GM12878 (cell line): ENCODE measurements at regions not wholly inside any gene's neighbourhood (a gene's known extent, or its start where the extent isn't known, plus 50 kb on each side); places are given as distances from the start of the nearest gene placed in this dataset.
A peak's percentile ranks its signal among the peaks of the same experiment; 100 is the strongest.

Experiments used
- CBX3 ChIP-seq: fragments of 200-600 bp; sonication (generic); IDR thresholded peaks from 2 replicates; pipeline ENCODE4 v1.6.1; 2016; ENCODE audit warnings: low read depth, borderline replicate concordance
- DPF2 ChIP-seq: fragments of 450-650 bp; IDR thresholded peaks from 2 replicates; pipeline ENCODE4 v1.6.1; 2017; ENCODE audit warnings: mild to moderate bottlenecking
- EGR1 ChIP-seq, 2 experiments: IDR thresholded peaks; 1 replicate in 1 of 2; 2 replicates in 1 of 2; pipeline ENCODE4 v1.6.1; 2011 to 2012; ENCODE audit warnings: low read depth in 2 of 2, low read length in 2 of 2, borderline replicate concordance in 1 of 2, mild to moderate bottlenecking in 1 of 2, moderate library complexity in 1 of 2
- FOXM1 ChIP-seq: IDR thresholded peaks from 2 replicates; pipeline ENCODE4 v1.6.1; 2012; ENCODE audit warnings: low read depth, mild to moderate bottlenecking, inconsistent platforms, low read length, moderate library complexity
- GABPA ChIP-seq: IDR thresholded peaks from 2 replicates; pipeline ENCODE4 v1.6.1; 2014; ENCODE audit warnings: antibody characterized with exemption, low read depth, mild to moderate bottlenecking, inconsistent platforms
- HCFC1 ChIP-seq: fragments of 150-350 bp; IDR thresholded peaks from 2 replicates; pipeline ENCODE4 v1.6.1; 2014; ENCODE audit warnings: low read length
- HDGF ChIP-seq: fragments of 450-650 bp; IDR thresholded peaks from 2 replicates; pipeline ENCODE4 v1.6.1; 2016; ENCODE audit warnings: antibody characterized with exemption
- JUNB ChIP-seq: IDR thresholded peaks from 2 replicates; pipeline ENCODE4 v1.6.1; 2016; ENCODE audit warnings: antibody characterized with exemption, mild to moderate bottlenecking
- KDM1A ChIP-seq: fragments of 200-600 bp; sonication (generic); IDR thresholded peaks from 2 replicates; pipeline ENCODE4 v1.6.1; 2016; ENCODE audit warnings: borderline replicate concordance
- NBN ChIP-seq: fragments of 450-650 bp; IDR thresholded peaks from 2 replicates; pipeline ENCODE4 v1.6.1; 2016
- NFYB ChIP-seq: IDR thresholded peaks from 2 replicates; pipeline ENCODE4 v1.6.1; 2011; ENCODE audit warnings: low read depth, mild to moderate bottlenecking, low read length, improper control_type of control experiment, moderate library complexity; ENCODE audit not compliant: insufficient read depth
- RELA ChIP-seq: fragments of 450-650 bp; IDR thresholded peaks from 2 replicates; pipeline ENCODE4 v1.8.0; 2014; ENCODE audit warnings: borderline replicate concordance; ENCODE audit not compliant: partially characterized antibody
- RUNX3 ChIP-seq: IDR thresholded peaks from 2 replicates; pipeline ENCODE4 v1.6.1; 2012; ENCODE audit warnings: low read length, inconsistent platforms
- SIX5 ChIP-seq: IDR thresholded peaks from 2 replicates; pipeline ENCODE4 v1.6.1; 2011; ENCODE audit warnings: mild to moderate bottlenecking, low read depth, low read length, moderate library complexity; ENCODE audit not compliant: severe bottlenecking
- TAF1 ChIP-seq: IDR thresholded peaks from 2 replicates; pipeline ENCODE4 v1.6.1; 2011; ENCODE audit warnings: mild to moderate bottlenecking, low read depth, low read length, borderline replicate concordance
- TARDBP ChIP-seq: IDR thresholded peaks from 2 replicates; pipeline ENCODE4 v1.6.1; 2016; ENCODE audit warnings: borderline replicate concordance
- ZBED1 ChIP-seq: IDR thresholded peaks from 2 replicates; pipeline ENCODE4 v1.6.1; 2016; ENCODE audit warnings: borderline replicate concordance
- ZNF217 ChIP-seq: fragments of 450-650 bp; IDR thresholded peaks from 2 replicates; pipeline ENCODE4 v1.6.1; 2017; ENCODE audit warnings: antibody characterized with exemption, mild to moderate bottlenecking
- TF ChIP-seq, protein P1 (sequence below): IDR thresholded peaks from 2 replicates; pipeline ENCODE4 v1.6.1; 2012; ENCODE audit warnings: low read length, inconsistent platforms
- TF ChIP-seq, protein P2 (sequence below): fragments of 450-650 bp; IDR thresholded peaks from 2 replicates; pipeline ENCODE4 v1.6.1; 2018; ENCODE audit warnings: borderline replicate concordance, mild to moderate bottlenecking; ENCODE audit not compliant: partially characterized antibody
- TF ChIP-seq, protein P3 (sequence below): IDR thresholded peaks from 2 replicates; pipeline ENCODE4 v1.6.1; 2012; ENCODE audit warnings: low read depth, low read length, improper control_type of control experiment
- TF ChIP-seq, protein P4 (sequence below): IDR thresholded peaks from 2 replicates; pipeline ENCODE4 v1.6.1; 2012; ENCODE audit warnings: improper control_type of control experiment, low read depth, low read length; ENCODE audit not compliant: insufficient replicate concordance
- TF ChIP-seq, protein P5 (sequence below): IDR thresholded peaks from 2 replicates; pipeline ENCODE4 v1.6.1; 2011; ENCODE audit warnings: mild to moderate bottlenecking, low read depth, low read length, moderate library complexity; ENCODE audit not compliant: insufficient replicate concordance

DNA sequence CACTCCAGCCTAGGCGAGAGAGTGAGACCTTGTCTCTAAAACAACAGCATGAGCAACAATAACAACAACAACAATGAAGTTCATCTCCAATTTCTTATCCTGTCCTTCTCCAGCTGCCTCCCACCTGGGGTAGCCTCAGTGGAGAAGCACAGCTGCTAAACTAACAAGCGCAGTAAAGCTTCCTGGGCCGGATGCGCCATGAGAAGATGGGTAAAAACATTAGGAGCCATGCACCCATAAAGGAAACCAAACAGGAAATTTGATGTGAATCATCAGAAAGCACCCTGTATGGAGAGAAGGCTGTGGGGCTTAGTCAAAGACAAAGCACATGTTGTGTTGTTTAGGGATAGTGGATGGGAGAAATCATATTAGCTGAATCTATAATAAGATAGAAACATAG lies 61.1 kb upstream of the CCN6 start (continued):
- TF ChIP-seq, protein P1, sequence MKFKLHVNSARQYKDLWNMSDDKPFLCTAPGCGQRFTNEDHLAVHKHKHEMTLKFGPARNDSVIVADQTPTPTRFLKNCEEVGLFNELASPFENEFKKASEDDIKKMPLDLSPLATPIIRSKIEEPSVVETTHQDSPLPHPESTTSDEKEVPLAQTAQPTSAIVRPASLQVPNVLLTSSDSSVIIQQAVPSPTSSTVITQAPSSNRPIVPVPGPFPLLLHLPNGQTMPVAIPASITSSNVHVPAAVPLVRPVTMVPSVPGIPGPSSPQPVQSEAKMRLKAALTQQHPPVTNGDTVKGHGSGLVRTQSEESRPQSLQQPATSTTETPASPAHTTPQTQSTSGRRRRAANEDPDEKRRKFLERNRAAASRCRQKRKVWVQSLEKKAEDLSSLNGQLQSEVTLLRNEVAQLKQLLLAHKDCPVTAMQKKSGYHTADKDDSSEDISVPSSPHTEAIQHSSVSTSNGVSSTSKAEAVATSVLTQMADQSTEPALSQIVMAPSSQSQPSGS: peak; percentile 73; the same call in 1 of the 2 replicates
- TF ChIP-seq NBN (no peak), HDGF (no peak), TARDBP (no peak), CBX3 (no peak), ZBED1 (peak; percentile 59; the same call in 1 of the 2 replicates), ZNF217 (no peak), JUNB (peak; percentile 79), HCFC1 (no peak), GABPA (no peak), FOXM1 (peak; percentile 77), RUNX3 (peak; percentile 89), RELA (no peak), EGR1 (IDR thresholded peaks at IDR 0.05; ENCODE audit: borderline replicate concordance in 1 of 2, low read depth in 2 of 2, low read length in 2 of 2) (no peak), KDM1A (no peak), SIX5 (no peak), NFYB (no peak), TAF1 (no peak), DPF2 (no peak)
- TF ChIP-seq, protein P2, sequence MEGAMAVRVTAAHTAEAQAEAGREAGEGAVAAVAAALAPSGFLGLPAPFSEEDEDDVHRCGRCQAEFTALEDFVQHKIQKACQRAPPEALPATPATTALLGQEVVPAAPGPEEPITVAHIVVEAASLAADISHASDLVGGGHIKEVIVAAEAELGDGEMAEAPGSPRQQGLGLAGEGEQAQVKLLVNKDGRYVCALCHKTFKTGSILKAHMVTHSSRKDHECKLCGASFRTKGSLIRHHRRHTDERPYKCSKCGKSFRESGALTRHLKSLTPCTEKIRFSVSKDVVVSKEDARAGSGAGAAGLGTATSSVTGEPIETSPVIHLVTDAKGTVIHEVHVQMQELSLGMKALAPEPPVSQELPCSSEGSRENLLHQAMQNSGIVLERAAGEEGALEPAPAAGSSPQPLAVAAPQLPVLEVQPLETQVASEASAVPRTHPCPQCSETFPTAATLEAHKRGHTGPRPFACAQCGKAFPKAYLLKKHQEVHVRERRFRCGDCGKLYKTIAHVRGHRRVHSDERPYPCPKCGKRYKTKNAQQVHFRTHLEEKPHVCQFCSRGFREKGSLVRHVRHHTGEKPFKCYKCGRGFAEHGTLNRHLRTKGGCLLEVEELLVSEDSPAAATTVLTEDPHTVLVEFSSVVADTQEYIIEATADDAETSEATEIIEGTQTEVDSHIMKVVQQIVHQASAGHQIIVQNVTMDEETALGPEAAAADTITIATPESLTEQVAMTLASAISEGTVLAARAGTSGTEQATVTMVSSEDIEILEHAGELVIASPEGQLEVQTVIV: no peak
- TF ChIP-seq, protein P3, sequence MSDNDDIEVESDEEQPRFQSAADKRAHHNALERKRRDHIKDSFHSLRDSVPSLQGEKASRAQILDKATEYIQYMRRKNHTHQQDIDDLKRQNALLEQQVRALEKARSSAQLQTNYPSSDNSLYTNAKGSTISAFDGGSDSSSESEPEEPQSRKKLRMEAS: no peak
- TF ChIP-seq, protein P4, sequence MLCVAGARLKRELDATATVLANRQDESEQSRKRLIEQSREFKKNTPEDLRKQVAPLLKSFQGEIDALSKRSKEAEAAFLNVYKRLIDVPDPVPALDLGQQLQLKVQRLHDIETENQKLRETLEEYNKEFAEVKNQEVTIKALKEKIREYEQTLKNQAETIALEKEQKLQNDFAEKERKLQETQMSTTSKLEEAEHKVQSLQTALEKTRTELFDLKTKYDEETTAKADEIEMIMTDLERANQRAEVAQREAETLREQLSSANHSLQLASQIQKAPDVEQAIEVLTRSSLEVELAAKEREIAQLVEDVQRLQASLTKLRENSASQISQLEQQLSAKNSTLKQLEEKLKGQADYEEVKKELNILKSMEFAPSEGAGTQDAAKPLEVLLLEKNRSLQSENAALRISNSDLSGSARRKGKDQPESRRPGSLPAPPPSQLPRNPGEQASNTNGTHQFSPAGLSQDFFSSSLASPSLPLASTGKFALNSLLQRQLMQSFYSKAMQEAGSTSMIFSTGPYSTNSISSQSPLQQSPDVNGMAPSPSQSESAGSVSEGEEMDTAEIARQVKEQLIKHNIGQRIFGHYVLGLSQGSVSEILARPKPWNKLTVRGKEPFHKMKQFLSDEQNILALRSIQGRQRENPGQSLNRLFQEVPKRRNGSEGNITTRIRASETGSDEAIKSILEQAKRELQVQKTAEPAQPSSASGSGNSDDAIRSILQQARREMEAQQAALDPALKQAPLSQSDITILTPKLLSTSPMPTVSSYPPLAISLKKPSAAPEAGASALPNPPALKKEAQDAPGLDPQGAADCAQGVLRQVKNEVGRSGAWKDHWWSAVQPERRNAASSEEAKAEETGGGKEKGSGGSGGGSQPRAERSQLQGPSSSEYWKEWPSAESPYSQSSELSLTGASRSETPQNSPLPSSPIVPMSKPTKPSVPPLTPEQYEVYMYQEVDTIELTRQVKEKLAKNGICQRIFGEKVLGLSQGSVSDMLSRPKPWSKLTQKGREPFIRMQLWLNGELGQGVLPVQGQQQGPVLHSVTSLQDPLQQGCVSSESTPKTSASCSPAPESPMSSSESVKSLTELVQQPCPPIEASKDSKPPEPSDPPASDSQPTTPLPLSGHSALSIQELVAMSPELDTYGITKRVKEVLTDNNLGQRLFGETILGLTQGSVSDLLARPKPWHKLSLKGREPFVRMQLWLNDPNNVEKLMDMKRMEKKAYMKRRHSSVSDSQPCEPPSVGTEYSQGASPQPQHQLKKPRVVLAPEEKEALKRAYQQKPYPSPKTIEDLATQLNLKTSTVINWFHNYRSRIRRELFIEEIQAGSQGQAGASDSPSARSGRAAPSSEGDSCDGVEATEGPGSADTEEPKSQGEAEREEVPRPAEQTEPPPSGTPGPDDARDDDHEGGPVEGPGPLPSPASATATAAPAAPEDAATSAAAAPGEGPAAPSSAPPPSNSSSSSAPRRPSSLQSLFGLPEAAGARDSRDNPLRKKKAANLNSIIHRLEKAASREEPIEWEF: no peak
- TF ChIP-seq, protein P5, sequence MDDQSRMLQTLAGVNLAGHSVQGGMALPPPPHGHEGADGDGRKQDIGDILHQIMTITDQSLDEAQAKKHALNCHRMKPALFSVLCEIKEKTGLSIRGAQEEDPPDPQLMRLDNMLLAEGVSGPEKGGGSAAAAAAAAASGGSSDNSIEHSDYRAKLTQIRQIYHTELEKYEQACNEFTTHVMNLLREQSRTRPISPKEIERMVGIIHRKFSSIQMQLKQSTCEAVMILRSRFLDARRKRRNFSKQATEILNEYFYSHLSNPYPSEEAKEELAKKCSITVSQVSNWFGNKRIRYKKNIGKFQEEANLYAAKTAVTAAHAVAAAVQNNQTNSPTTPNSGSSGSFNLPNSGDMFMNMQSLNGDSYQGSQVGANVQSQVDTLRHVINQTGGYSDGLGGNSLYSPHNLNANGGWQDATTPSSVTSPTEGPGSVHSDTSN: no peak
